ENCODE measurements at regions not wholly inside any gene's neighbourhood (a gene's known extent, or its start where the extent isn't known, plus 50 kb on each side); places are given as distances from the start of the nearest gene placed in this dataset.

GRCh38 chr15:58277333-58277732, 139.2 kb downstream of the AQP9 start:
- TF ChIP-seq CTCF (IDR thresholded peaks at IDR 0.05; ENCODE audit: low read depth, low read length, missing control alignments) = no peak
- no peak overlapping the region for H3K4me3 ChIP-seq (ENCODE audit: low read depth, low read length)
- in situ Hi-C loops (cut with HindIII; ENCODE audit: low sequenced_read_pairs) = no loop called here
- DNase-seq (ENCODE audit: low read depth) = no peak

- TF ChIP-seq CTCF (IDR thresholded peaks at IDR 0.05; ENCODE audit: low read depth, low read length, missing control alignments) = no peak
- H3K4me3 ChIP-seq (ENCODE audit: low read depth, low read length) = no peak overlapping the region
- in situ Hi-C loops (cut with HindIII; ENCODE audit: low sequenced_read_pairs) = no loop called here
- DNase-seq (ENCODE audit: low read depth) = no peak
Observed at GRCh38 chr15:58279106-58279505, 140.9 kb downstream of the AQP9 start.

GRCh38 chr15:58279654-58280053, 141.5 kb downstream of the AQP9 start:
- in situ Hi-C loops (cut with HindIII; ENCODE audit: low sequenced_read_pairs) = no loop called here
- TF ChIP-seq CTCF (IDR thresholded peaks at IDR 0.05; ENCODE audit: low read depth, low read length, missing control alignments) = no peak
- DNase-seq (ENCODE audit: low read depth) = no peak
- no peak overlapping the region for H3K4me3 ChIP-seq (ENCODE audit: low read depth, low read length)

- H3K4me3 ChIP-seq (ENCODE audit: low read depth, low read length) = no peak overlapping the region
- TF ChIP-seq CTCF (IDR thresholded peaks at IDR 0.05; ENCODE audit: low read depth, low read length, missing control alignments) = no peak
- in situ Hi-C loops (cut with HindIII; ENCODE audit: low sequenced_read_pairs) = no loop called here
- DNase-seq (ENCODE audit: low read depth) = no peak
Observed at GRCh38 chr15:58282060-58282708, 144.0 kb downstream of the AQP9 start.

- in situ Hi-C loops (cut with HindIII; ENCODE audit: low sequenced_read_pairs) = no loop called here
- no peak for TF ChIP-seq CTCF (IDR thresholded peaks at IDR 0.05; ENCODE audit: low read depth, low read length, missing control alignments)
- DNase-seq (ENCODE audit: low read depth) = no peak
- no peak overlapping the region for H3K4me3 ChIP-seq (ENCODE audit: low read depth, low read length)
Observed at GRCh38 chr15:58283302-58283701, 145.1 kb downstream of the AQP9 start.

GRCh38 chr15:58284293-58284692, 146.1 kb downstream of the AQP9 start:
- in situ Hi-C loops (cut with HindIII; ENCODE audit: low sequenced_read_pairs) = no loop called here
- no peak for TF ChIP-seq CTCF (IDR thresholded peaks at IDR 0.05; ENCODE audit: low read depth, low read length, missing control alignments)
- H3K4me3 ChIP-seq (ENCODE audit: low read depth, low read length) = no peak overlapping the region
- DNase-seq (ENCODE audit: low read depth) = no peak
